GM12875 (cell line): ENCODE measurements at regions not wholly inside any gene's neighbourhood (a gene's known extent, or its start where the extent isn't known, plus 50 kb on each side); places are given as distances from the start of the nearest gene placed in this dataset.

Experiments
- H3K4me3 ChIP-seq: one replicate; pipeline ENCODE4 v1.5.1; 2011; ENCODE audit warnings: low read depth, low read length, control low read depth
- CTCF ChIP-seq: IDR thresholded peaks from 2 replicates; pipeline ENCODE4 v1.5.1; 2011; ENCODE audit warnings: low read depth, mild to moderate bottlenecking, control low read depth, inconsistent platforms, low read length, moderate library complexity, borderline replicate concordance; ENCODE audit not compliant: insufficient read depth

GRCh38 chr4:186957952-186958555, 234.4 kb upstream of the FAT1 start:
- H3K4me3 ChIP-seq: no peak overlapping the region
- TF ChIP-seq CTCF: no peak

- no peak overlapping the region for H3K4me3 ChIP-seq
- no peak for TF ChIP-seq CTCF
Measured at GRCh38 chr4:186958726-186959350, 235.2 kb upstream of the FAT1 start.

- no peak overlapping the region for H3K4me3 ChIP-seq
- TF ChIP-seq CTCF: no peak
Measured at GRCh38 chr4:186979961-186980745, 256.5 kb upstream of the FAT1 start.

GRCh38 chr4:186981161-186981560, 257.5 kb upstream of the FAT1 start:
- no peak overlapping the region for H3K4me3 ChIP-seq
- TF ChIP-seq CTCF: no peak

- TF ChIP-seq CTCF: no peak
Measured at GRCh38 chr4:186982160-186982559, 258.5 kb upstream of the FAT1 start.

GRCh38 chr4:186984105-186984644, 260.5 kb upstream of the FAT1 start:
- TF ChIP-seq CTCF: no peak
- no peak overlapping the region for H3K4me3 ChIP-seq

More at GRCh38 chr4:186982160-186982559, 258.5 kb upstream of the FAT1 start:
- no peak overlapping the region for H3K4me3 ChIP-seq
